ENCODE measurements at regions not wholly inside any gene's neighbourhood (a gene's known extent, or its start where the extent isn't known, plus 50 kb on each side); places are given as distances from the start of the nearest gene placed in this dataset.

GRCh38 chr11:115843111-115843510 lies 338.9 kb upstream of the CADM1 start:
- WGBS, 2 donors = 50 to 57% methylated on average over 1 of the region's 1 CpG
- Histone ChIP-seq H3K36me3 (no peaks in the 10 kb centered on the region), H3K4me3 (no peak overlapping the region), H3K9me3 (no peaks in the 10 kb centered on the region), H3K27me3 (peaks cover 0 to 7% (median 0%) of the 10 kb centered on the region in 4 donors), H3K27ac (no peak overlapping the region), H3K4me1 (no peaks in the 10 kb centered on the region)
- intact Hi-C loops (cut with DNase I) = no loop called here
- no peak for DNase-seq
- TF ChIP-seq CTCF (IDR thresholded peaks at IDR 0.05) (no peak), POLR2A (IDR thresholded peaks at IDR 0.05) (no peak)

GRCh38 chr11:115820026-115820425 lies 315.8 kb upstream of the CADM1 start:
- intact Hi-C loops (cut with DNase I) = no loop called here
- 76 to 83% methylated on average over 1 of the region's 1 CpG for WGBS, 2 donors
- Histone ChIP-seq H3K36me3 (no peaks in the 10 kb centered on the region), H3K4me1 (no peaks in the 10 kb centered on the region), H3K27me3 (no peaks in the 10 kb centered on the region), H3K9me3 (peaks cover 0 to 11% (median 5%) of the 10 kb centered on the region in 3 donors), H3K4me3 (no peak overlapping the region), H3K27ac (no peak overlapping the region)
- no peak for DNase-seq
- no peak for TF ChIP-seq CTCF (IDR thresholded peaks at IDR 0.05)
- no peak for TF ChIP-seq POLR2A (IDR thresholded peaks at IDR 0.05)

GRCh38 chr11:115819014-115819413 lies 314.8 kb upstream of the CADM1 start:
- no peak for DNase-seq
- Histone ChIP-seq H3K4me3 (no peak overlapping the region), H3K27me3 (no peaks in the 10 kb centered on the region), H3K27ac (no peak overlapping the region), H3K9me3 (peaks cover 0 to 11% (median 5%) of the 10 kb centered on the region in 3 donors), H3K4me1 (peaks cover 0 to 7% (median 0%) of the 10 kb centered on the region in 3 donors), H3K36me3 (no peaks in the 10 kb centered on the region)
- intact Hi-C loops (cut with DNase I) = no loop called here
- 75 to 79% methylated on average over 3 of the region's 3 CpGs for WGBS, 2 donors
- TF ChIP-seq CTCF (IDR thresholded peaks at IDR 0.05) (no peak), POLR2A (IDR thresholded peaks at IDR 0.05) (no peak)

GRCh38 chr11:115817844-115818468 lies 313.7 kb upstream of the CADM1 start:
- Histone ChIP-seq H3K36me3 (no peaks in the 10 kb centered on the region), H3K27me3 (no peaks in the 10 kb centered on the region), H3K4me3 (no peak overlapping the region), H3K4me1 (peaks cover 0 to 10% (median 0%) of the 10 kb centered on the region in 3 donors), H3K9me3 (peaks cover 0 to 11% (median 5%) of the 10 kb centered on the region in 3 donors), H3K27ac (no peak overlapping the region)
- TF ChIP-seq CTCF (IDR thresholded peaks at IDR 0.05) = no peak
- TF ChIP-seq POLR2A (IDR thresholded peaks at IDR 0.05) = no peak
- no peak for DNase-seq
- intact Hi-C loops (cut with DNase I) = no loop called here
- 38 to 45% methylated on average over 5 to 6 of the region's 6 CpGs for WGBS, 2 donors

GRCh38 chr11:115808351-115808940 lies 304.2 kb upstream of the CADM1 start:
- TF ChIP-seq POLR2A (IDR thresholded peaks at IDR 0.05) (no peak), CTCF (IDR thresholded peaks at IDR 0.05) (no peak)
- Histone ChIP-seq H3K36me3 (no peaks in the 10 kb centered on the region), H3K4me1 (no peaks in the 10 kb centered on the region), H3K9me3 (peaks cover 0 to 29% (median 24%) of the 10 kb centered on the region in 3 donors), H3K27me3 (no peaks in the 10 kb centered on the region), H3K27ac (no peak overlapping the region), H3K4me3 (no peak overlapping the region)
- WGBS, 2 donors = 70 to 84% methylated on average over 3 of the region's 3 CpGs
- intact Hi-C loops (cut with DNase I) = no loop called here
- DNase-seq = no peak

Measured in esophagus squamous epithelium (tissue), 5 donors.